ENCODE measurements at regions not wholly inside any gene's neighbourhood (a gene's known extent, or its start where the extent isn't known, plus 50 kb on each side); places are given as distances from the start of the nearest gene placed in this dataset.

DNA sequence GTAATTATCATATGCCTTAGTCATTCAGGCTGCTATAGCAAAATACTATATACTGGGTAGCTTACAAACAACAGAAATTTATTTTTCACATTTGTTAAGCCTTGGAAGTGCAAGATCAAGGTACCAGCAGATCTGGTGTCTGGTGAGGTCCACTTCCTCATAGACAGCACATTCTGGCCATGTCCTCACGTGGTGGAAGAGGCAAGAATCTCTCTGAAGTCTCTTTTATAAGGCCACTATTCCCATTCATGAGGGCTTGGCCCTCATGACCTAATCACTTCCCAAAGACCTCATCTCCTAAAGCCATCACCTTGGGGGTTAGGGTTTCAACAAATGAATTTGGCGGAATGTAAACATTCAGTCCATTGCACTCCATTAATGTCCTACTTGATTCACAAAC lies 137.5 kb upstream of the C1GALT1 start:
- TF ChIP-seq, protein P1, sequence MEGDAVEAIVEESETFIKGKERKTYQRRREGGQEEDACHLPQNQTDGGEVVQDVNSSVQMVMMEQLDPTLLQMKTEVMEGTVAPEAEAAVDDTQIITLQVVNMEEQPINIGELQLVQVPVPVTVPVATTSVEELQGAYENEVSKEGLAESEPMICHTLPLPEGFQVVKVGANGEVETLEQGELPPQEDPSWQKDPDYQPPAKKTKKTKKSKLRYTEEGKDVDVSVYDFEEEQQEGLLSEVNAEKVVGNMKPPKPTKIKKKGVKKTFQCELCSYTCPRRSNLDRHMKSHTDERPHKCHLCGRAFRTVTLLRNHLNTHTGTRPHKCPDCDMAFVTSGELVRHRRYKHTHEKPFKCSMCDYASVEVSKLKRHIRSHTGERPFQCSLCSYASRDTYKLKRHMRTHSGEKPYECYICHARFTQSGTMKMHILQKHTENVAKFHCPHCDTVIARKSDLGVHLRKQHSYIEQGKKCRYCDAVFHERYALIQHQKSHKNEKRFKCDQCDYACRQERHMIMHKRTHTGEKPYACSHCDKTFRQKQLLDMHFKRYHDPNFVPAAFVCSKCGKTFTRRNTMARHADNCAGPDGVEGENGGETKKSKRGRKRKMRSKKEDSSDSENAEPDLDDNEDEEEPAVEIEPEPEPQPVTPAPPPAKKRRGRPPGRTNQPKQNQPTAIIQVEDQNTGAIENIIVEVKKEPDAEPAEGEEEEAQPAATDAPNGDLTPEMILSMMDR (IDR thresholded peaks at IDR 0.05): no peak
- TF ChIP-seq POLR2A (IDR thresholded peaks at IDR 0.05): no peak

Data from adrenal gland (tissue), 5 donors.